Stomach (tissue), 8 donors: ENCODE measurements at regions not wholly inside any gene's neighbourhood (a gene's known extent, or its start where the extent isn't known, plus 50 kb on each side); places are given as distances from the start of the nearest gene placed in this dataset.

ENCODE experiments used
- DNase-seq, 2 donors: peaks; one replicate each; pipeline versions ENCODE4 v3.0.0 to v3.0.0-alpha.2; 2013 to 2019
- H3K27ac ChIP-seq, 5 donors: fragments of 200-600 bp in 4 of 5; sonication (generic) in 4 of 5; one replicate each; pipeline ENCODE4 v1.5.1; 2013 to 2019; ENCODE audit warnings: mild to moderate bottlenecking in 1 of 5, moderate library complexity in 1 of 5
- H3K27me3 ChIP-seq, 3 donors: fragments of 200-600 bp; sonication (generic); one replicate each; pipeline ENCODE4 v1.5.1; 2017 to 2019; ENCODE audit warnings: mixed run types in 1 of 3
- H3K36me3 ChIP-seq, 4 donors: fragments of 200-600 bp; sonication (generic); 1 replicate in 3 of 4; 2 replicates in 1 of 4; pipeline ENCODE4 v1.5.1; 2016 to 2019
- H3K4me1 ChIP-seq, 4 donors: fragments of 200-600 bp; sonication (generic); one replicate each; pipeline ENCODE4 v1.5.1; 2016 to 2019
- H3K4me3 ChIP-seq, 4 donors: fragments of 200-600 bp; sonication (generic) in 3 of 4; one replicate each; pipeline ENCODE4 v1.5.1; 2016 to 2019; ENCODE audit warnings: mild to moderate bottlenecking in 1 of 4
- H3K9me3 ChIP-seq, 4 donors: fragments of 200-600 bp; sonication (generic); one replicate each; pipeline ENCODE4 v1.5.1; 2016 to 2019
- EP300 ChIP-seq: sonication (generic); formaldehyde crosslinking; IDR thresholded peaks from one replicate; pipeline ENCODE4 v1.6.1; 2017; ENCODE audit warnings: antibody characterized with exemption
- POLR2A ChIP-seq, 4 donors: fragments of 450-650 bp; IDR thresholded peaks; one replicate each; pipeline ENCODE4 v1.6.1; 2016; ENCODE audit warnings: antibody characterized with exemption in 4 of 4, control low read depth in 2 of 4, mild to moderate bottlenecking in 1 of 4, moderate library complexity in 1 of 4
- POLR2AphosphoS5 ChIP-seq, 3 donors: sonication (generic); formaldehyde crosslinking; IDR thresholded peaks; one replicate each; pipeline ENCODE4 v1.6.1; 2016; ENCODE audit warnings: antibody characterized with exemption in 3 of 3
- WGBS, 5 donors: extraction: QIAGEN DNeasy Blood & Tissue Kit in 3 of 5; methylation state at CpG; one replicate each; pipeline versions ENCODE4 v1.1.5 to v1.1.7; 2013 to 2018; 5-methylcytosine and 5-hydroxymethylcytosine counted together
- intact Hi-C: fragments of 100-400 bp; cut with DNase I; formaldehyde crosslinking; loops from one replicate; pipeline ENCODE4 v1.15.1; 2023; ENCODE audit warnings: low total_unique reads
- TF ChIP-seq, protein P1 (sequence below), 7 experiments: fragments of 450-650 bp in 4 of 7; fragments of 200-600 bp in 3 of 7; sonication (generic) in 3 of 7; IDR thresholded peaks; one replicate each; pipeline ENCODE4 v1.5.1; 2016 to 2019; ENCODE audit warnings: antibody characterized with exemption in 7 of 7, control low read depth in 2 of 7, mild to moderate bottlenecking in 1 of 7
- donor health status: healthy with polysubstance abuse.
- donor health status: Bipolar disorder and iron deficiency.
- donor health status: healthy.

DNA sequence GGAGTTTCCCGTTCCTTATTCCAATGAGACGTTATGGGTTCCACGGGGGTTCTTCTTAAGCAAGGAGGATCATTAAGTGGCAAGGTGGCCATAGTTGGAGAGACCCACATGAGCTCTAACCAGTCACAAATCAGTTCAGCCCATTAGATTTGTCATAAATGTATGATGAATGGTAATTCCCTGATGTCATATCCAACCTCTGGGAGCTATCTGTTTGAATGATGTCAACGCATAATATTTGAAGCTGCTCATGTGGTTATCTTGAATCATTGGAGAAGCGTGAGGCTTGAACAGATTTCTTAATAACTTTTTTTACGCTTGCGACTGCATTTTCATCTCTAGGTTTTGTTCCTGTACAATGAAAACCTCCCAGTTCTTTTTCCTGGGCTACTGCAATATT lies 270.4 kb upstream of the EEF2KMT start:
- TF ChIP-seq, protein P1, sequence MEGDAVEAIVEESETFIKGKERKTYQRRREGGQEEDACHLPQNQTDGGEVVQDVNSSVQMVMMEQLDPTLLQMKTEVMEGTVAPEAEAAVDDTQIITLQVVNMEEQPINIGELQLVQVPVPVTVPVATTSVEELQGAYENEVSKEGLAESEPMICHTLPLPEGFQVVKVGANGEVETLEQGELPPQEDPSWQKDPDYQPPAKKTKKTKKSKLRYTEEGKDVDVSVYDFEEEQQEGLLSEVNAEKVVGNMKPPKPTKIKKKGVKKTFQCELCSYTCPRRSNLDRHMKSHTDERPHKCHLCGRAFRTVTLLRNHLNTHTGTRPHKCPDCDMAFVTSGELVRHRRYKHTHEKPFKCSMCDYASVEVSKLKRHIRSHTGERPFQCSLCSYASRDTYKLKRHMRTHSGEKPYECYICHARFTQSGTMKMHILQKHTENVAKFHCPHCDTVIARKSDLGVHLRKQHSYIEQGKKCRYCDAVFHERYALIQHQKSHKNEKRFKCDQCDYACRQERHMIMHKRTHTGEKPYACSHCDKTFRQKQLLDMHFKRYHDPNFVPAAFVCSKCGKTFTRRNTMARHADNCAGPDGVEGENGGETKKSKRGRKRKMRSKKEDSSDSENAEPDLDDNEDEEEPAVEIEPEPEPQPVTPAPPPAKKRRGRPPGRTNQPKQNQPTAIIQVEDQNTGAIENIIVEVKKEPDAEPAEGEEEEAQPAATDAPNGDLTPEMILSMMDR (IDR thresholded peaks at IDR 0.05): no peak
- no peak for TF ChIP-seq POLR2A (IDR thresholded peaks at IDR 0.05)
- TF ChIP-seq POLR2AphosphoS5 (IDR thresholded peaks at IDR 0.05): no peak
- TF ChIP-seq EP300: no peak
- H3K4me3 ChIP-seq: no peak overlapping the region
- intact Hi-C loops: no loop called here

DNA sequence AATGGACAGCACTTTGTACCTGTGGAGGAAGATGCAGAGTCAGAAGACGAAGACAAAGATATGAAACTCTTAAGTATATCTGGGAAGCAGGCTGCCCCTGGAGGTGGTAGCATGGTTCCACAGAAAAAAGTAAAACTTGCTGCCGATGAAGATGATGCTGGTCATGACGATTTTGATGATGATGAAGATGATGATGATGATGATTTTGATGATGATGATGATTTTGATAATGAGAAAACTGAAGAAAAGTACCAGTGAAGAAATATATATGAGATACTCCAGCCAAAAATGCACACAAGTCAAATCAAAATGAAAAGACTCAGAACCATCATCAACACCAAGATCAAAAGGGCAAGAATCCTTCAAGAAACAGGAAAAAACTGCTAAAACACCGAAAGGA lies 268.5 kb upstream of the EEF2KMT start:
- Histone ChIP-seq H3K9me3 (no peaks in the 10 kb centered on the region), H3K4me1 (no peaks in the 10 kb centered on the region), H3K27ac (no peak overlapping the region), H3K27me3 (peaks cover 0 to under 1% (median 0%) of the 10 kb centered on the region in 3 donors), H3K36me3 (no peaks in the 10 kb centered on the region), H3K4me3 (no peak overlapping the region)
- intact Hi-C loops: no loop called here
- 53 to 72% (median 59%) methylated on average over 4 of the region's 4 CpGs for WGBS, 5 donors
- no peak for DNase-seq
- TF ChIP-seq EP300: no peak
- TF ChIP-seq POLR2A (IDR thresholded peaks at IDR 0.05): no peak
- TF ChIP-seq, protein P1 (IDR thresholded peaks at IDR 0.05): no peak
- no peak for TF ChIP-seq POLR2AphosphoS5 (IDR thresholded peaks at IDR 0.05)

More for the DNA sequence above, 270.4 kb upstream of the EEF2KMT start:
- WGBS, 5 donors: 82 to 91% (median 88%) methylated on average over 7 of the region's 7 CpGs
- no peak for DNase-seq
- Histone ChIP-seq H3K27ac (no peak overlapping the region), H3K4me1 (no peaks in the 10 kb centered on the region), H3K27me3 (peaks cover 0 to 10% (median 0%) of the 10 kb centered on the region in 3 donors), H3K36me3 (no peaks in the 10 kb centered on the region), H3K9me3 (no peaks in the 10 kb centered on the region)

DNA sequence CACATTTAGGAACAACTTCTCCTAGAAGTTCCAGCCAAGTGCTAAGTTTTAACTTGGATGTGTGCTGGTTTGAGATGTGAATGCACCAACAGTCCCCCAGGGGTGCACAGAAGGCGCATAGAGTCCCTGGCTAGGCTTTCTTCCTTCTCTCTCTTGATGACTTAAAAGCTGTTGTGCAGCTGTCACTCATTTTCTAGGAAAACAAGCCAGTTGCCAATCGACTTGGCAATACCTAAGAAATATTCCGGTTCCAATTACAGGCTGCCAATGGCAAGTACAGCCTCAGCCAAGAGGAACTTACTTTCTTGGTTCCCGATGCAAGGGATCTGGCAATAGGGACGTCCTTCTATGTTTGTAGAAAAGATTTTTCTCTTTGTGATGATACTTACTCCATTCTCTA lies 266.6 kb upstream of the EEF2KMT start:
- Histone ChIP-seq H3K27me3 (no peaks in the 10 kb centered on the region), H3K9me3 (no peaks in the 10 kb centered on the region), H3K36me3 (no peaks in the 10 kb centered on the region), H3K4me1 (no peaks in the 10 kb centered on the region), H3K27ac (no peak overlapping the region), H3K4me3 (no peak overlapping the region)
- no peak for TF ChIP-seq EP300
- TF ChIP-seq, protein P1 (IDR thresholded peaks at IDR 0.05): no peak
- no peak for TF ChIP-seq POLR2A (IDR thresholded peaks at IDR 0.05)
- TF ChIP-seq POLR2AphosphoS5 (IDR thresholded peaks at IDR 0.05): no peak
- intact Hi-C loops: no loop called here
- no peak for DNase-seq
- WGBS, 5 donors: 66 to 76% (median 69%) methylated on average over 5 of the region's 5 CpGs

DNA sequence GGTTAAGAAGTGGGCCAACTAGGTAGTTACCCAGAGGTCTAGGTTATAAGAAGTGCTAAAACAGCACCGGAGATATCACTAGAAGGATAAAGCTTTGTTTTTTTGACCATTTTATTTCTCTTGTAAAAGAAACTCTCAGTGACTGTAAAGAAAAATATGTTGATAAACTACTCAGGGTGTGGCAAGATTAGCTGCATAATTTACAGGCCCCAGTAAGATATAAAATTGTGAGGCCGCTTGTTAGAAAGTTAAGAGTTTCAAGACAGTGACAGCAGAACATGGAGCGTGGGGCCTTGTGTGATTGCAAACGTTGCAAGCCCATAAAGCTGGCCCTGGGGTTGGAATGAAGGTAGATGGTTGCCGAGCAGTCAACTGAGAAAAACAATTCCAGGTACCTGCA lies 263.7 kb upstream of the EEF2KMT start:
- DNase-seq: no peak
- WGBS, 5 donors: 56 to 68% (median 59%) methylated on average over 5 of the region's 5 CpGs
- TF ChIP-seq POLR2A (IDR thresholded peaks at IDR 0.05): no peak
- TF ChIP-seq POLR2AphosphoS5 (IDR thresholded peaks at IDR 0.05): no peak
- TF ChIP-seq EP300: no peak
- TF ChIP-seq, protein P1 (IDR thresholded peaks at IDR 0.05): no peak

More for the DNA sequence above, 263.7 kb upstream of the EEF2KMT start:
- H3K27me3 ChIP-seq: no peaks in the 10 kb centered on the region
- H3K4me3 ChIP-seq: no peak overlapping the region
- H3K9me3 ChIP-seq: no peaks in the 10 kb centered on the region
- no peaks in the 10 kb centered on the region for H3K4me1 ChIP-seq
- no peaks in the 10 kb centered on the region for H3K36me3 ChIP-seq
- H3K27ac ChIP-seq: no peak overlapping the region
- intact Hi-C loops: no loop called here
